Progenitor cell of endocrine pancreas (in vitro differentiated cells): ENCODE measurements at regions not wholly inside any gene's neighbourhood (a gene's known extent, or its start where the extent isn't known, plus 50 kb on each side); places are given as distances from the start of the nearest gene placed in this dataset.

Source experiments
- DNase-seq: peaks from one replicate; pipeline ENCODE4 v3.0.0; 2021; ENCODE audit warnings: low spot score; ENCODE audit not compliant: unreplicated experiment
- H3K27ac Mint-ChIP-seq: 2 replicates; pipeline ENCODE4 v1.8.0; 2021; ENCODE audit warnings: mild to moderate bottlenecking, moderate library complexity, mixed read lengths
- H3K27me3 Mint-ChIP-seq: 2 replicates; pipeline ENCODE4 v1.8.0; 2021; ENCODE audit warnings: mixed read lengths
- H3K36me3 Mint-ChIP-seq: 2 replicates; pipeline ENCODE4 v1.8.0; 2022; ENCODE audit warnings: mixed read lengths; ENCODE audit not compliant: insufficient read depth
- H3K4me1 Mint-ChIP-seq: 2 replicates; pipeline ENCODE4 v1.8.0; 2021; ENCODE audit warnings: low read depth, mixed read lengths
- H3K4me3 Mint-ChIP-seq: 2 replicates; pipeline ENCODE4 v1.8.0; 2021; ENCODE audit warnings: low read depth, mild to moderate bottlenecking, moderate library complexity, mixed read lengths
- H3K9me3 Mint-ChIP-seq: 2 replicates; pipeline ENCODE4 v1.8.0; 2021; ENCODE audit warnings: low read depth, mixed read lengths
- CTCF ChIP-seq: fragments of 200-600 bp; sonication (generic); IDR thresholded peaks from one replicate; pipeline ENCODE4 v1.5.0; 2021; ENCODE audit warnings: antibody characterized with exemption, mild to moderate bottlenecking; ENCODE audit not compliant: unreplicated experiment

DNA sequence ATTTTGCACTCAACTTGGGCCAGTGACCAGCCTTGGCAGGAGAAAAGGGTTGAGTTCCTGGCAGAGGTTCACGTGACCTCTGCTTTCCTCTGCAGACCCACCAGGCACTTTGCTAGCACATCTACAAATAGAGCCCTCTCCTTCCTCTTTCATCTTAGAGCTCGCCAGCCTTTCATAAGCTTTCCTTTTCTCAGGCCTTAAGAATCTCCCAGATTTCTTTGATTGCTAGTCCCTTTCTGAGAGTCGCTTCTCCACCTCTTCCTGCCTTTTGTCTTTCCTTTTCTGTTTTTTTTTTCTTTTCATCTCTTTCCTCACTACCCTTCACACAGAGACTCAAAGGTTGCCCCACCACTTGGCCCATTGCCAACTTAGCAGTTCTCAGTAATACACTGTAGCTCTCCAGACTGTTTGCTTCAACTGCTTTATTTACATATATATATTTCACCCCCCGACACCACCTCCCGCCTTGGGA, 375.7 kb upstream of the SPRY2 start:
- Mint-ChIP-seq H3K27me3 (no peaks in the 10 kb centered on the region), H3K9me3 (peaks cover 7% of the 10 kb centered on the region), H3K36me3 (no peaks in the 10 kb centered on the region), H3K4me3 (no peak overlapping the region), H3K4me1 (peaks cover 9% of the 10 kb centered on the region), H3K27ac (peak overlapping the region; percentile 26)
- no peak for TF ChIP-seq CTCF
- DNase-seq: no peak

- Mint-ChIP-seq H3K36me3 (no peaks in the 10 kb centered on the region), H3K27ac (no peak overlapping the region), H3K4me1 (peaks cover 12% of the 10 kb centered on the region)
These were observed 371.1 kb upstream of the SPRY2 start for GRCh38 chr13:80712026-80712425.

GRCh38 chr13:80708791-80709190, 367.9 kb upstream of the SPRY2 start:
- Mint-ChIP-seq H3K9me3 (peaks cover 9% of the 10 kb centered on the region), H3K4me1 (peaks cover 4% of the 10 kb centered on the region), H3K4me3 (no peak overlapping the region), H3K27ac (no peak overlapping the region), H3K36me3 (no peaks in the 10 kb centered on the region), H3K27me3 (no peaks in the 10 kb centered on the region)
- TF ChIP-seq CTCF: no peak
- no peak for DNase-seq

More at GRCh38 chr13:80712026-80712425, 371.1 kb upstream of the SPRY2 start:
- DNase-seq: no peak
- no peak for TF ChIP-seq CTCF
- no peak overlapping the region for H3K4me3 Mint-ChIP-seq
- H3K9me3 Mint-ChIP-seq: peaks cover 7% of the 10 kb centered on the region
- H3K27me3 Mint-ChIP-seq: no peaks in the 10 kb centered on the region

- H3K4me1 Mint-ChIP-seq: peaks cover 4% of the 10 kb centered on the region
- DNase-seq: no peak
- H3K4me3 Mint-ChIP-seq: no peak overlapping the region
- H3K27me3 Mint-ChIP-seq: no peaks in the 10 kb centered on the region
- no peak for TF ChIP-seq CTCF
- peaks cover 9% of the 10 kb centered on the region for H3K9me3 Mint-ChIP-seq
- H3K27ac Mint-ChIP-seq: no peak overlapping the region
- no peaks in the 10 kb centered on the region for H3K36me3 Mint-ChIP-seq
These were observed 366.4 kb upstream of the SPRY2 start for GRCh38 chr13:80707000-80707983.

DNA sequence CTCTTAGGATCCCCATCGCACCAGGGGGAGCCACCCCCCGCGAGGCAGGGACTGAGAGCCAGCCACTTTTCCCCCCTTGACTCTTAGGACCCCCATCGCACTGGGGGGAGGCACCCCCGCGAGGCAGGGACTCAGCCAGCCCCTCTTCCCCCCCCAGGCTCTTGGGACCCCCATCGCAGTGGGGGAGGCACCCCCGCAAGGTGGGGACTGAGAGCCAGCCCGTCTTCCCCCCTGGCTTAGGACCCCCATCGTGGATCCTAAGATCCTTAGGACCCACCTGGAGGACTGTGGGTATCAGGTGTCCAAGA, 365.2 kb upstream of the SPRY2 start:
- H3K27ac Mint-ChIP-seq: no peak overlapping the region
- H3K9me3 Mint-ChIP-seq: peaks cover 15% of the 10 kb centered on the region
- DNase-seq: no peak
- H3K4me3 Mint-ChIP-seq: no peak overlapping the region
- H3K36me3 Mint-ChIP-seq: no peaks in the 10 kb centered on the region
- no peak for TF ChIP-seq CTCF
- peaks cover 4% of the 10 kb centered on the region for H3K4me1 Mint-ChIP-seq
- no peaks in the 10 kb centered on the region for H3K27me3 Mint-ChIP-seq
